ENCODE measurements at regions not wholly inside any gene's neighbourhood (a gene's known extent, or its start where the extent isn't known, plus 50 kb on each side); places are given as distances from the start of the nearest gene placed in this dataset.

DNA sequence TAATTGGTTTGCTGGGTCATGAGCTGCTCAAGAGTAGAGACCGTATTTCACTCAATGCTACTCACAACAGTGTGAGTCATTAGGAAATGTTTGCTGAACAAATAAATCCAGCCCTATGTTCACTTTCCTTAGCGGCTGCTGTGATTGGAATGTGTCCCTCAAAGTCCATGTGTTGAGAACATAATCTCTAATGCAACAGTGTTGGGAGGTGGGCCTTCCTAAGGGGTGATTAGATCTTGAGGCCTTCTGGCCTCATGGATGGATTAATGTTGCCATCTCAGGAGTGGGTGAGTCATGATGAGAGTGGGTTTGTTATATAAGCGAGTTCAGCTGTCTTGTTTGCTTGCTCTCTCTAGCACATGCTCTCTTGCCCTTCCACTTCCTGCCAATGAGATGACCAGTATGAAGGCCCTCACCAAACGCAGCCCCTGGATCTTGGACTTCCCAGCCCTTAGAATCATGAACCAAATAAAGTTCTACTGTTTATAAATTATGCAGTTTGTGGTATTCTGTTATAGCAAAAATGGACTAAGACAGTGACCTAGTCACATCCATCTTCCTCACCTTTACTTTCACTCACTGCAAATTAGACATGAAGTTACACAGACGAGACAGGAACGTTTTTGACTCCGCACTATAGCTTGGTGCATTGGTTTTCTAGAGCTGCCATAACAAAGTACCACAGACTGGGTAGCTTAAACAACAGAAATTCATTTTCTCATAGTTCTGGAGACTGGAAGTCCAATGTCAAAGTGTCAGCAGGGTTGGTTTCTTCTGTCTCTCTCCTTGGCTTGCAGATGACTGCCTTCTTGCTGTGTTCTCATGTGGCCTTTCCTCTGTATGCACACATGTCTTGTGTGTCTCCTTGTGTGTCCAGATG is 50.9 kb upstream of the FAM169A start:
- TF ChIP-seq, protein P1, sequence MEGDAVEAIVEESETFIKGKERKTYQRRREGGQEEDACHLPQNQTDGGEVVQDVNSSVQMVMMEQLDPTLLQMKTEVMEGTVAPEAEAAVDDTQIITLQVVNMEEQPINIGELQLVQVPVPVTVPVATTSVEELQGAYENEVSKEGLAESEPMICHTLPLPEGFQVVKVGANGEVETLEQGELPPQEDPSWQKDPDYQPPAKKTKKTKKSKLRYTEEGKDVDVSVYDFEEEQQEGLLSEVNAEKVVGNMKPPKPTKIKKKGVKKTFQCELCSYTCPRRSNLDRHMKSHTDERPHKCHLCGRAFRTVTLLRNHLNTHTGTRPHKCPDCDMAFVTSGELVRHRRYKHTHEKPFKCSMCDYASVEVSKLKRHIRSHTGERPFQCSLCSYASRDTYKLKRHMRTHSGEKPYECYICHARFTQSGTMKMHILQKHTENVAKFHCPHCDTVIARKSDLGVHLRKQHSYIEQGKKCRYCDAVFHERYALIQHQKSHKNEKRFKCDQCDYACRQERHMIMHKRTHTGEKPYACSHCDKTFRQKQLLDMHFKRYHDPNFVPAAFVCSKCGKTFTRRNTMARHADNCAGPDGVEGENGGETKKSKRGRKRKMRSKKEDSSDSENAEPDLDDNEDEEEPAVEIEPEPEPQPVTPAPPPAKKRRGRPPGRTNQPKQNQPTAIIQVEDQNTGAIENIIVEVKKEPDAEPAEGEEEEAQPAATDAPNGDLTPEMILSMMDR (IDR thresholded peaks at IDR 0.05; ENCODE audit: insufficient read depth, low read length, poor library complexity, severe bottlenecking), result no peak
- no peak for TF ChIP-seq EZH2phosphoT487 (conservative IDR thresholded peaks at IDR 0.05; ENCODE audit: low read length)
- Histone ChIP-seq H3K27ac (ENCODE audit: low read depth, low read length) (no peak overlapping the region), H3K27me3 (ENCODE audit: low read length) (no peaks in the 10 kb centered on the region), H3K36me3 (ENCODE audit: low read length) (no peaks in the 10 kb centered on the region), H3K4me3 (ENCODE audit: insufficient read depth, low read length, poor library complexity, severe bottlenecking) (no peak overlapping the region), H3K79me2 (ENCODE audit: insufficient read depth, low read length) (no peaks in the 10 kb centered on the region), H3K9ac (ENCODE audit: low read length) (no peak overlapping the region), H3K9me2 (replicated peaks; ENCODE audit: insufficient read depth, low read length) (no peaks in the 10 kb centered on the region), H4K20me1 (ENCODE audit: low read depth, low read length) (no peaks in the 10 kb centered on the region), H3F3A (ENCODE audit: insufficient read depth) (no peaks in the 10 kb centered on the region), H3K9me3 (ENCODE audit: insufficient read depth, low read length) (no peaks in the 10 kb centered on the region), H2AFZ (ENCODE audit: low read depth, low read length, severe bottlenecking) (no peak overlapping the region), H3K4me2 (ENCODE audit: low read depth, low read length, poor library complexity, severe bottlenecking) (no peak overlapping the region)
